ENCODE measurements at regions not wholly inside any gene's neighbourhood (a gene's known extent, or its start where the extent isn't known, plus 50 kb on each side); places are given as distances from the start of the nearest gene placed in this dataset.

GRCh38 chr4:31035761-31036160 is 315.6 kb downstream of the PCDH7 start:
- Histone ChIP-seq H3K27me3 (ENCODE audit: insufficient read depth, low read length) (no peaks in the 10 kb centered on the region), H4K5ac (ENCODE audit: insufficient read length, low read depth, low read length) (no peak overlapping the region), H3K27ac (ENCODE audit: insufficient read length, low read depth, low read length) (no peak overlapping the region), H3K18ac (ENCODE audit: insufficient read length, low read depth, low read length) (no peak overlapping the region), H3K4me2 (ENCODE audit: insufficient read depth, insufficient read length, low read length) (no peak overlapping the region), H4K20me1 (ENCODE audit: control insufficient read depth, insufficient read depth, insufficient read length) (no peaks in the 10 kb centered on the region), H3K23me2 (ENCODE audit: insufficient read length, low read depth, low read length, poor library complexity, severe bottlenecking) (no peaks in the 10 kb centered on the region), H3T11ph (ENCODE audit: low read length) (no peak overlapping the region), H2BK12ac (ENCODE audit: insufficient read length, low read depth, low read length) (no peak overlapping the region), H3K9ac (ENCODE audit: extremely low read depth, insufficient read length, low read length) (no peak overlapping the region), H3K4me1 (ENCODE audit: insufficient read depth, low read length) (peaks cover 3% of the 10 kb centered on the region; the same call in 1 of the 2 replicates), H3K56ac (ENCODE audit: insufficient read length, low read depth, low read length) (no peak overlapping the region), H3K14ac (ENCODE audit: insufficient read depth, low read length) (no peak overlapping the region), H2AFZ (ENCODE audit: low read length) (no peak overlapping the region), H3K23ac (ENCODE audit: insufficient read length, low read depth, low read length) (no peak overlapping the region), H3K79me1 (ENCODE audit: insufficient read depth, low read depth, low read length, poor library complexity, severe bottlenecking) (no peaks in the 10 kb centered on the region), H4K8ac (replicated peaks; ENCODE audit: insufficient read length, low read depth, low read length) (no peak overlapping the region), H4K91ac (ENCODE audit: insufficient read length, low read depth, low read length) (no peak overlapping the region), H3K79me2 (ENCODE audit: insufficient read depth, low read length) (no peaks in the 10 kb centered on the region), H2BK20ac (ENCODE audit: low read depth, low read length, poor library complexity, severe bottlenecking) (no peak overlapping the region), H2BK5ac (ENCODE audit: insufficient read length, low read length) (no peak overlapping the region), H2AK5ac (ENCODE audit: insufficient read length, low read length) (no peak overlapping the region), H3K9me3 (ENCODE audit: control insufficient read depth, low read depth, low read length) (no peaks in the 10 kb centered on the region), H2BK120ac (ENCODE audit: low read depth, low read length, poor library complexity, severe bottlenecking) (no peak overlapping the region), H3K4ac (ENCODE audit: low read depth, low read length) (no peak overlapping the region), H2BK15ac (ENCODE audit: low read depth, low read length) (no peak overlapping the region)
- no CpG with 5 or more reads among the region's 1 CpG for WGBS (ENCODE audit: extremely low coverage, insufficient read length, low lambda C conversion rate)
- H3K4me1 Mint-ChIP-seq: peaks cover 18 to 26% of the 10 kb centered on the region in 2 experiments
- H3K27me3 Mint-ChIP-seq (ENCODE audit: low read depth): no peaks in the 10 kb centered on the region
- no peak overlapping the region for H3K4me3 Mint-ChIP-seq
- H3K9me3 Mint-ChIP-seq: no peaks in the 10 kb centered on the region; a peak in 1 of 5 replicates
- DNase-seq: no peak
- no peak for TF ChIP-seq CTCF (conservative IDR thresholded peaks at IDR 0.05)
- peaks cover 0 to 7% (median 0%) of the 10 kb centered on the region in 3 experiments; a peak in 1 of 7 replicates for H3K36me3 Mint-ChIP-seq (ENCODE audit: insufficient read depth in 1 of 3, low read depth in 3 of 3)
- no peak overlapping the region for H3K27ac Mint-ChIP-seq

All from H9 (cell line).